ENCODE measurements at regions not wholly inside any gene's neighbourhood (a gene's known extent, or its start where the extent isn't known, plus 50 kb on each side); places are given as distances from the start of the nearest gene placed in this dataset.

- intact Hi-C loops (cut with micrococcal nuclease; ENCODE audit: unreplicated experiment), result no loop called here
- H3K79me2 ChIP-seq (ENCODE audit: insufficient read depth, low read length), result no peaks in the 10 kb centered on the region
- no peaks in the 10 kb centered on the region for H3K36me3 ChIP-seq (replicated peaks in 1 of 2; ENCODE audit: control insufficient read depth in 1 of 2, insufficient read depth in 2 of 2, low read length in 2 of 2)
- no peak overlapping the region for H2AFZ ChIP-seq (ENCODE audit: low read length)
- TF ChIP-seq ZSCAN30 (CRISPR knock-in tag; IDR thresholded peaks at IDR 0.05) (no peak), PHB2 (IDR thresholded peaks at IDR 0.05; ENCODE audit: partially characterized antibody) (no peak), PATZ1 (CRISPR knock-in tag; IDR thresholded peaks at IDR 0.05) (no peak), MTA3 (CRISPR knock-in tag; IDR thresholded peaks at IDR 0.05) (no peak)
- no peak for ATAC-seq
- POLR2A ChIA-PET, result no interaction called here
- in situ Hi-C loops (cut with HindIII; ENCODE audit: extremely low pct_ligation_motif_present, low pct_unique_long_range_greater_than_20kb), result no loop called here
- H4K20me1 ChIP-seq (ENCODE audit: insufficient read depth, low read length), result no peaks in the 10 kb centered on the region
- H3K4me2 ChIP-seq (ENCODE audit: low read depth, low read length), result no peak overlapping the region
- WGBS (ENCODE audit: low lambda C conversion rate), result 33% methylated on average over 11 of the region's 12 CpGs
- no peak overlapping the region for H3K9ac ChIP-seq (ENCODE audit: insufficient read depth, low read depth, low read length)
- no peak overlapping the region for H3K27ac ChIP-seq (ENCODE audit: extremely low read length, insufficient read depth, low read length)
- no peak for FAIRE-seq
- CTCF ChIA-PET (ENCODE audit: low intra/inter-chr PET ratio, low total read pairs), result no interaction called here
- H3K4me1 ChIP-seq (ENCODE audit: insufficient read depth, low read length), result no peaks in the 10 kb centered on the region
- H3K9me3 ChIP-seq (ENCODE audit: low read length), result no peaks in the 10 kb centered on the region
- no peak for DNase-seq (ENCODE audit: low spot score)
- no peak overlapping the region for H3K4me3 ChIP-seq (replicated peaks in 1 of 3; ENCODE audit: insufficient read depth in 1 of 3, low read depth in 2 of 3, low read length in 3 of 3)
- H3K27me3 ChIP-seq (ENCODE audit: control insufficient read depth in 1 of 2, insufficient read depth in 2 of 2, low read length in 2 of 2), result peaks cover 3 to 22% of the 10 kb centered on the region in 2 experiments; a peak in 4 of 5 replicates
- no TSS peak for BruUV-seq (replicated peaks)
These were observed 373.7 kb upstream of the MKI67 start for GRCh38 chr10:128499956-128500355.

- H3K36me3 ChIP-seq (replicated peaks in 1 of 2; ENCODE audit: control insufficient read depth in 1 of 2, insufficient read depth in 2 of 2, low read length in 2 of 2), result no peaks in the 10 kb centered on the region
- FAIRE-seq (no peak), ATAC-seq (no peak), DNase-seq (ENCODE audit: low spot score) (no peak)
- ChIA-PET POLR2A (no interaction called here), CTCF (ENCODE audit: low intra/inter-chr PET ratio, low total read pairs) (no interaction called here)
- H3K27ac ChIP-seq (ENCODE audit: extremely low read length, insufficient read depth, low read length), result no peak overlapping the region
- no peaks in the 10 kb centered on the region for H3K9me3 ChIP-seq (ENCODE audit: low read length)
- no TSS peak for BruUV-seq (replicated peaks)
- H3K27me3 ChIP-seq (ENCODE audit: control insufficient read depth in 1 of 2, insufficient read depth in 2 of 2, low read length in 2 of 2), result peaks cover 3 to 22% of the 10 kb centered on the region in 2 experiments; a peak in 4 of 5 replicates
- H2AFZ ChIP-seq (ENCODE audit: low read length), result no peak overlapping the region
- intact Hi-C loops (cut with micrococcal nuclease; ENCODE audit: unreplicated experiment), result no loop called here
- H3K79me2 ChIP-seq (ENCODE audit: insufficient read depth, low read length), result no peaks in the 10 kb centered on the region
- no peak overlapping the region for H3K4me2 ChIP-seq (ENCODE audit: low read depth, low read length)
- 13% methylated on average over 7 of the region's 18 CpGs for WGBS (ENCODE audit: low lambda C conversion rate)
- H3K9ac ChIP-seq (ENCODE audit: insufficient read depth, low read depth, low read length), result no peak overlapping the region
- in situ Hi-C loops (cut with HindIII; ENCODE audit: extremely low pct_ligation_motif_present, low pct_unique_long_range_greater_than_20kb), result no loop called here
- H3K4me3 ChIP-seq (replicated peaks in 1 of 3; ENCODE audit: insufficient read depth in 1 of 3, low read depth in 2 of 3, low read length in 3 of 3), result no peak overlapping the region
- no peaks in the 10 kb centered on the region for H4K20me1 ChIP-seq (ENCODE audit: insufficient read depth, low read length)
- no peak for TF ChIP-seq ZNF597 (CRISPR knock-in tag; IDR thresholded peaks at IDR 0.05)
- no peak for TF ChIP-seq NKX3-1 (CRISPR knock-in tag; IDR thresholded peaks at IDR 0.05)
- no peak for TF ChIP-seq ZNF446 (CRISPR knock-in tag; IDR thresholded peaks at IDR 0.05)
- TF ChIP-seq MTF1 (CRISPR knock-in tag; IDR thresholded peaks at IDR 0.05), result no peak
- no peak for TF ChIP-seq CC2D1A (CRISPR knock-in tag; IDR thresholded peaks at IDR 0.05)
- TF ChIP-seq BRF2 (CRISPR knock-in tag; IDR thresholded peaks at IDR 0.05), result no peak
- no peak for TF ChIP-seq RXRB (CRISPR knock-in tag; IDR thresholded peaks at IDR 0.05; ENCODE audit: borderline replicate concordance)
- H3K4me1 ChIP-seq (ENCODE audit: insufficient read depth, low read length), result no peaks in the 10 kb centered on the region
These were observed 374.4 kb upstream of the MKI67 start for GRCh38 chr10:128500642-128501041.

Measured in HepG2 (cell line).